SU-DHL-6 (cell line): ENCODE measurements at regions not wholly inside any gene's neighbourhood (a gene's known extent, or its start where the extent isn't known, plus 50 kb on each side); places are given as distances from the start of the nearest gene placed in this dataset.

Source experiments
- CTCF ChIP-seq: fragments of 200-600 bp; sonication (generic); IDR thresholded peaks from one replicate; pipeline ENCODE4 v1.5.1; 2017; ENCODE audit warnings: antibody characterized with exemption, mild to moderate bottlenecking, low read length, moderate library complexity; ENCODE audit not compliant: insufficient read depth, poor library complexity, severe bottlenecking
- EZH2phosphoT487 ChIP-seq: fragments of 200-600 bp; sonication (generic), shearing (Covaris generic); conservative IDR thresholded peaks from 2 replicates; pipeline ENCODE4 v1.6.1; 2018; ENCODE audit warnings: mild to moderate bottlenecking, antibody characterized with exemption, low read length, moderate library complexity, mixed read lengths

GRCh38 chr12:70077441-70077840 lies 165.8 kb upstream of the CNOT2 start:
- TF ChIP-seq CTCF (no peak), EZH2phosphoT487 (no peak)
